Neural crest cell (in vitro differentiated cells): ENCODE measurements at regions not wholly inside any gene's neighbourhood (a gene's known extent, or its start where the extent isn't known, plus 50 kb on each side); places are given as distances from the start of the nearest gene placed in this dataset.

ENCODE experiments used
- DNase-seq: peaks from one replicate; pipeline ENCODE4 v3.0.0; 2021; ENCODE audit warnings: low read depth, mixed read lengths, low spot score
- H3K27ac Mint-ChIP-seq: one replicate; pipeline ENCODE4 v1.8.0; 2021; ENCODE audit warnings: mild to moderate bottlenecking, mixed read lengths; ENCODE audit not compliant: unreplicated experiment
- H3K27me3 Mint-ChIP-seq: 2 replicates; pipeline ENCODE4 v1.8.0; 2021; ENCODE audit warnings: low read depth, mild to moderate bottlenecking, mixed read lengths
- H3K36me3 Mint-ChIP-seq: 2 replicates; pipeline ENCODE4 v1.8.0; 2021; ENCODE audit warnings: low read depth, mild to moderate bottlenecking, mixed read lengths
- H3K4me1 Mint-ChIP-seq: 2 replicates; pipeline ENCODE4 v1.8.0; 2021; ENCODE audit warnings: mixed read lengths
- H3K4me3 Mint-ChIP-seq: one replicate; pipeline ENCODE4 v1.8.0; 2021; ENCODE audit warnings: mild to moderate bottlenecking, mixed read lengths
- H3K9me3 Mint-ChIP-seq: 2 replicates; pipeline ENCODE4 v1.8.0; 2021; ENCODE audit warnings: mixed read lengths
- TF ChIP-seq, protein P1 (sequence below): fragments of 200-600 bp; sonication (generic); conservative IDR thresholded peaks from 2 replicates; pipeline ENCODE4 v1.5.0; 2021; ENCODE audit warnings: antibody characterized with exemption, mild to moderate bottlenecking

DNA sequence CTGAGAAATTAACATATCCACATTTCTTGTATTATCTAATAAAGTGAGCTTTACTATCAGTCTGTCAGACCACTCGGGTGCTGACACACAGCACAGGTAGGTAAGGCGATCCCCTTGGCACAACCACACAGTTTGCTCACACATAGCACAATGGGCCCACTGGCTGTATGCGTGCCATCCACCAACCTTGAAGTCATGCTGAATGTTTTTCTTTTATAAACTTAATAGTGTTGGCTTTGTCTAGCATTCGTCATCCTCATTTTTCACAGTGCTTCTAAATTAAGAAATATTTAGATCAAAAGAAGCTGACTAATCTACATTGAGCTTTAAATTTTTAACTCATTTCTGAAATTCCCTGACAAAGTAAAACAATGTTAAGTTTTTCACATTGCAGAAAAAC, 50.0 kb upstream of the PAPOLG start:
- Mint-ChIP-seq H3K4me3 (no peak overlapping the region), H3K27me3 (no peaks in the 10 kb centered on the region), H3K9me3 (no peaks in the 10 kb centered on the region), H3K36me3 (no peaks in the 10 kb centered on the region), H3K4me1 (no peaks in the 10 kb centered on the region), H3K27ac (no peak overlapping the region)
- TF ChIP-seq, protein P1, sequence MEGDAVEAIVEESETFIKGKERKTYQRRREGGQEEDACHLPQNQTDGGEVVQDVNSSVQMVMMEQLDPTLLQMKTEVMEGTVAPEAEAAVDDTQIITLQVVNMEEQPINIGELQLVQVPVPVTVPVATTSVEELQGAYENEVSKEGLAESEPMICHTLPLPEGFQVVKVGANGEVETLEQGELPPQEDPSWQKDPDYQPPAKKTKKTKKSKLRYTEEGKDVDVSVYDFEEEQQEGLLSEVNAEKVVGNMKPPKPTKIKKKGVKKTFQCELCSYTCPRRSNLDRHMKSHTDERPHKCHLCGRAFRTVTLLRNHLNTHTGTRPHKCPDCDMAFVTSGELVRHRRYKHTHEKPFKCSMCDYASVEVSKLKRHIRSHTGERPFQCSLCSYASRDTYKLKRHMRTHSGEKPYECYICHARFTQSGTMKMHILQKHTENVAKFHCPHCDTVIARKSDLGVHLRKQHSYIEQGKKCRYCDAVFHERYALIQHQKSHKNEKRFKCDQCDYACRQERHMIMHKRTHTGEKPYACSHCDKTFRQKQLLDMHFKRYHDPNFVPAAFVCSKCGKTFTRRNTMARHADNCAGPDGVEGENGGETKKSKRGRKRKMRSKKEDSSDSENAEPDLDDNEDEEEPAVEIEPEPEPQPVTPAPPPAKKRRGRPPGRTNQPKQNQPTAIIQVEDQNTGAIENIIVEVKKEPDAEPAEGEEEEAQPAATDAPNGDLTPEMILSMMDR, result no peak
- no peak for DNase-seq
